OCI-LY7 (cell line): ENCODE measurements at regions not wholly inside any gene's neighbourhood (a gene's known extent, or its start where the extent isn't known, plus 50 kb on each side); places are given as distances from the start of the nearest gene placed in this dataset.

Experiments used
- BruUV-seq: library from RNA; stranded (reverse); fragments of 400-500 nt; replicated peaks from 2 replicates; lab custom pipeline; 2021; lab: Mats Ljungman, UMichigan
- CTCF ChIA-PET: fragments of 300-600 bp; sonication (Branson Sonifier 250); formaldehyde crosslinking; loops from one replicate; lab custom pipeline; 2022; ENCODE audit warnings: antibody characterized with exemption; ENCODE audit not compliant: unreplicated experiment; lab: Charles Lee
- POLR2A ChIA-PET: fragments of 300-600 bp; sonication (Branson Sonifier 250); formaldehyde crosslinking; loops from one replicate; lab custom pipeline; 2022; ENCODE audit warnings: antibody characterized with exemption; lab: Charles Lee
- DNase-seq: peaks from one replicate; pipeline ENCODE4 v3.0.0-alpha.2; 2015; ENCODE audit warnings: low spot score
- H2AFZ ChIP-seq: fragments of 200-600 bp; sonication (generic), shearing (Covaris generic); 2 replicates; pipeline ENCODE4 v1.6.1; 2014; ENCODE audit warnings: mild to moderate bottlenecking, antibody characterized with exemption, low read length, moderate library complexity
- H3K27ac ChIP-seq: fragments of 200-600 bp; sonication (generic); 2 replicates; pipeline ENCODE4 v1.5.1; 2014; ENCODE audit warnings: mixed run types, low read depth, mild to moderate bottlenecking, moderate library complexity, low read length, inconsistent platforms; ENCODE audit not compliant: poor library complexity, severe bottlenecking
- H3K36me3 ChIP-seq: fragments of 200-600 bp; sonication (generic); 2 replicates; pipeline ENCODE4 v1.6.1; 2014; ENCODE audit warnings: mild to moderate bottlenecking, antibody characterized with exemption, low read length, moderate library complexity, mixed read lengths; ENCODE audit not compliant: insufficient read depth
- H3K4me1 ChIP-seq: fragments of 200-600 bp; sonication (generic); 2 replicates; pipeline ENCODE4 v1.5.1; 2014; ENCODE audit warnings: mild to moderate bottlenecking, low read length; ENCODE audit not compliant: insufficient read depth, poor library complexity, severe bottlenecking
- H3K4me2 ChIP-seq: fragments of 200-600 bp; sonication (generic); 2 replicates; pipeline ENCODE4 v1.6.1; 2014; ENCODE audit warnings: mild to moderate bottlenecking, low read length
- H3K4me3 ChIP-seq: fragments of 200-600 bp; sonication (generic); 2 replicates; pipeline ENCODE4 v1.5.1; 2014; ENCODE audit warnings: mild to moderate bottlenecking, low read depth, low read length; ENCODE audit not compliant: poor library complexity, severe bottlenecking
- H3K79me2 ChIP-seq: fragments of 200-600 bp; sonication (generic); 2 replicates; pipeline ENCODE4 v1.6.1; 2016; ENCODE audit warnings: low read depth, mild to moderate bottlenecking, low read length, moderate library complexity, mixed read lengths; ENCODE audit not compliant: insufficient read depth
- H3K9me2 ChIP-seq: fragments of 200-600 bp; sonication (generic); 2 replicates; pipeline ENCODE4 v1.6.1; 2016; ENCODE audit warnings: mild to moderate bottlenecking, low read length, mixed read lengths; ENCODE audit not compliant: insufficient read depth
- H3K9me3 ChIP-seq: fragments of 200-600 bp; sonication (generic); 2 replicates; pipeline ENCODE4 v1.6.1; 2014; ENCODE audit warnings: mild to moderate bottlenecking, mixed run types, low read length, mixed read lengths
- H4K20me1 ChIP-seq: fragments of 200-600 bp; sonication (generic); 2 replicates; pipeline ENCODE4 v1.6.1; 2014; ENCODE audit warnings: mild to moderate bottlenecking, antibody characterized with exemption, low read length, moderate library complexity, mixed read lengths; ENCODE audit not compliant: insufficient read depth
- EZH2phosphoT487 ChIP-seq: fragments of 200-600 bp; sonication (generic); IDR thresholded peaks from 2 replicates; pipeline ENCODE4 v1.6.1; 2018; ENCODE audit warnings: low read depth, borderline replicate concordance, mild to moderate bottlenecking, mixed run types, antibody characterized with exemption, low read length, moderate library complexity, mixed read lengths
- intact Hi-C: fragments of 100-400 bp; cut with micrococcal nuclease; formaldehyde crosslinking; loops from one replicate; pipeline ENCODE4 v1.10.0; 2022; ENCODE audit not compliant: unreplicated experiment
- TF ChIP-seq, protein P1 (sequence below): fragments of 200-600 bp; sonication (generic); conservative IDR thresholded peaks from 2 replicates; pipeline ENCODE4 v1.5.1; 2014; ENCODE audit warnings: mild to moderate bottlenecking, antibody characterized with exemption, low read length, moderate library complexity, mixed read lengths

DNA sequence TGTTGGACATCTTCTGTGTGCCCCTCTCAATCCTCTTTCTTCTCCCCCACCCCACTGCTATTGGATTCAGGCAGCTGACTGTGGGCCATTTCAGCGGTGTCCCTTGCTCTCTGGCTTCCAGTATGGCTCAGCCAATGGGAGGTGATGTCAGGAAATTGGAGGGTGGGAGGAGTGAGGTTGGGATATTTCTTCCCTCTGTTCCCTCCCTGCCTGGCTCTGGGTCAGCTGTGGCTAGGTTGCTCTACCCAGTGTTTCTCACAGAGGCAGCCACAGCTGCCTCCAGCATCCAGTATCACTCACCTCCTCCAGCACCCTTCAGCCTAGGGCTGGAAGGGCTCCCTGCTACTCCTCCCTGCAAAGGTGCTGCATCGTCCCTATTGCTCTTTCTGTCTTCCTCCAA lies 423.5 kb downstream of the MIAT start:
- intact Hi-C loops = no loop called here
- H3K4me3 ChIP-seq = no peak overlapping the region
- H3K36me3 ChIP-seq = no peaks in the 10 kb centered on the region
- no peak overlapping the region for H3K27ac ChIP-seq
- no peak overlapping the region for H2AFZ ChIP-seq
- no peak overlapping the region for H3K4me2 ChIP-seq
- POLR2A ChIA-PET = no interaction called here
- H3K9me2 ChIP-seq = no peaks in the 10 kb centered on the region
- BruUV-seq = no TSS peak
- no peaks in the 10 kb centered on the region for H4K20me1 ChIP-seq
- no peaks in the 10 kb centered on the region for H3K9me3 ChIP-seq
- no peaks in the 10 kb centered on the region for H3K4me1 ChIP-seq
- no peak for DNase-seq
- H3K79me2 ChIP-seq = no peaks in the 10 kb centered on the region
- TF ChIP-seq EZH2phosphoT487 = no peak
- TF ChIP-seq, protein P1, sequence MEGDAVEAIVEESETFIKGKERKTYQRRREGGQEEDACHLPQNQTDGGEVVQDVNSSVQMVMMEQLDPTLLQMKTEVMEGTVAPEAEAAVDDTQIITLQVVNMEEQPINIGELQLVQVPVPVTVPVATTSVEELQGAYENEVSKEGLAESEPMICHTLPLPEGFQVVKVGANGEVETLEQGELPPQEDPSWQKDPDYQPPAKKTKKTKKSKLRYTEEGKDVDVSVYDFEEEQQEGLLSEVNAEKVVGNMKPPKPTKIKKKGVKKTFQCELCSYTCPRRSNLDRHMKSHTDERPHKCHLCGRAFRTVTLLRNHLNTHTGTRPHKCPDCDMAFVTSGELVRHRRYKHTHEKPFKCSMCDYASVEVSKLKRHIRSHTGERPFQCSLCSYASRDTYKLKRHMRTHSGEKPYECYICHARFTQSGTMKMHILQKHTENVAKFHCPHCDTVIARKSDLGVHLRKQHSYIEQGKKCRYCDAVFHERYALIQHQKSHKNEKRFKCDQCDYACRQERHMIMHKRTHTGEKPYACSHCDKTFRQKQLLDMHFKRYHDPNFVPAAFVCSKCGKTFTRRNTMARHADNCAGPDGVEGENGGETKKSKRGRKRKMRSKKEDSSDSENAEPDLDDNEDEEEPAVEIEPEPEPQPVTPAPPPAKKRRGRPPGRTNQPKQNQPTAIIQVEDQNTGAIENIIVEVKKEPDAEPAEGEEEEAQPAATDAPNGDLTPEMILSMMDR = no peak
- CTCF ChIA-PET = no interaction called here

DNA sequence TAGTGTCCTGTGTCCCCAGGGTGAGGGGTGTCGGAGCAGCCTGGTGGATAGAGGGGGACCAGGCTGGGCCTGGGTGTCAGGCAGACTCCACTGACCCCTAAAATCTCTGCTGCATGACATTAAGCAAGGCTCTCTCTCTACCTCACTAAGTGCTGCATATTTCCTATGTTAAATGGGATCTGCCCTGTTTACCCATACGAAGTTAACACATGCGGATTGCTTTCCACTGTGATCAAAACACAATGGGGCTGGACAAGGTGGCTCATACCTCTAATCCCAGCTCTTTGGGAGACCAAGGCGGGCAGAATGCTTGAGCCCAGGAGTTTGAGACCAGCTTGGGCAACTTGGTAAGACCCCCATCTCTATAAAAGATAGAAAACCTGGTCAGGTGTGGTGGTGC lies 426.2 kb downstream of the MIAT start:
- ChIA-PET CTCF (no interaction called here), POLR2A (no interaction called here)
- Histone ChIP-seq H3K9me3 (no peaks in the 10 kb centered on the region), H3K4me2 (no peak overlapping the region), H3K4me3 (no peak overlapping the region), H3K79me2 (no peaks in the 10 kb centered on the region), H3K27ac (no peak overlapping the region), H3K4me1 (no peaks in the 10 kb centered on the region), H3K36me3 (no peaks in the 10 kb centered on the region), H2AFZ (no peak overlapping the region), H3K9me2 (no peaks in the 10 kb centered on the region), H4K20me1 (no peaks in the 10 kb centered on the region)
- no TSS peak for BruUV-seq
- intact Hi-C loops = no loop called here
- DNase-seq = no peak
- TF ChIP-seq, protein P1 = no peak
- no peak for TF ChIP-seq EZH2phosphoT487

DNA sequence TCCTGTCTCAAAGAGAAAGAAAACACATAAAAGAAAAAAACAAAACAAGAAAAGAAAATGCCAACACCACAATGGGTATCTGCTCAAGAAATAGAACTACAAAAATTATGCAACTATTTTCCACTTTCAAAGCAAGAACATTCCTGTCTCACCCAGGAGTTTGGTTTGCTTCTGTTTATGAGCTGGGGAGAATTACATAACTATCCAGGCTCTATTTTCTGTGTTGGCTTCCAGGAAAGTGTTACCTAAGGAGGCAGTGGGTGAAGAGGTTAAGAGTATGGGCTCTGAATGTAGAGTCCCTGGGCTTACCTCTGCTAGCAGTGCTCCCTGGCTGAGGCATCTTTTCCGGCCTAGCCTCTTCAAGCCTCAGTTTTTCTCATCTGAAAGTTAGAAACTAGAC lies 426.7 kb downstream of the MIAT start:
- no peaks in the 10 kb centered on the region for H4K20me1 ChIP-seq
- TF ChIP-seq, protein P1 = no peak
- no peak for TF ChIP-seq EZH2phosphoT487
- no peak overlapping the region for H3K4me3 ChIP-seq
- no peaks in the 10 kb centered on the region for H3K9me3 ChIP-seq
- ChIA-PET POLR2A (interaction anchor here (0.7 kb wide), 2 partner anchors 286 to 418 kb away, joined by 3 read pairs; no protein-coding TSS in a partner anchor), CTCF (no interaction called here)
- H3K4me2 ChIP-seq = no peak overlapping the region
- H3K36me3 ChIP-seq = no peaks in the 10 kb centered on the region
- no TSS peak for BruUV-seq
- no peaks in the 10 kb centered on the region for H3K79me2 ChIP-seq
- no peak for DNase-seq
- intact Hi-C loops = no loop called here
- no peaks in the 10 kb centered on the region for H3K9me2 ChIP-seq
- no peak overlapping the region for H2AFZ ChIP-seq
- H3K27ac ChIP-seq = no peak overlapping the region
- no peaks in the 10 kb centered on the region for H3K4me1 ChIP-seq
